Fibroblast of skin of left quadriceps (primary cell): ENCODE measurements at regions not wholly inside any gene's neighbourhood (a gene's known extent, or its start where the extent isn't known, plus 50 kb on each side); places are given as distances from the start of the nearest gene placed in this dataset.

Experiments used
- DNase-seq, 2 experiments: peaks; one replicate each; pipeline ENCODE4 v3.0.0-alpha.2; 2013; ENCODE audit warnings: low read depth in 2 of 2

DNA sequence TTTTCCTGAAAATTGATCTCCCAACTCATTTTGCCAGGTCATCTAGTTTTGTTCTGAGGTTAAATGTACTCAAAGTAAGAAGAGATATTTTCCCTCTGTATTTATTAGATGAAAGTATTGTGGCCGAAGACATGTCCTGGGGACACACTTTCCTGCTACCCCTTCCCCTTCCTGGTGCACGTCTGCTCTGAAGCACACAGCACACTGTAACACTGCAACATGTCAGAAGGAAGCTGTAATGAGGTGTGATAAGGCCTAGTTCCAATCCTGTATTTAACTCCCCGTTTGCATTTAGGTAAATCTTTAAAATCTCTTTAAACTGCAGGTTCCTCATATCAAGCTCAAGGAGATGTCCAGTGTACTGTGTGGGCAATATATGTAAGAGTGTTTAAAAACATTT, 99.4 kb downstream of the HDGFL1 start:
- no peak for DNase-seq

DNA sequence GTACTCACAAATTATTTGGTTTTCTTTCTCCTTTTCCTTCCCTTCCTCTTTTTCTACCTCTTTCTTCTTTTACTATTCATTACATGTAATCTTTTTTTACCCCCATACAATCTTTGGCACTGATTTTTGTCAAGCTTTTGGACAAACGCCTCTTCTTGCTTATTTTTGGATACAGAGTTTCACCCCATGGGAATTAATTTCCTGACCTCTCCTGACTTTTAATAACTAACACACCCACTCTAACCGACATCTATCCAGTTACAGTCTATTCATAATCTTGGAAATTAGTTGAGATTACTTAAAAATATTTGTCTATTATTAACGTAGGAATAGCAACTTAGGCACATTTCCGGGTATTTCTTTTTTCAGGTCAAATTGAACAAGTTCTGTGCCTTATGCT, 101.2 kb downstream of the HDGFL1 start:
- no peak for DNase-seq

DNA sequence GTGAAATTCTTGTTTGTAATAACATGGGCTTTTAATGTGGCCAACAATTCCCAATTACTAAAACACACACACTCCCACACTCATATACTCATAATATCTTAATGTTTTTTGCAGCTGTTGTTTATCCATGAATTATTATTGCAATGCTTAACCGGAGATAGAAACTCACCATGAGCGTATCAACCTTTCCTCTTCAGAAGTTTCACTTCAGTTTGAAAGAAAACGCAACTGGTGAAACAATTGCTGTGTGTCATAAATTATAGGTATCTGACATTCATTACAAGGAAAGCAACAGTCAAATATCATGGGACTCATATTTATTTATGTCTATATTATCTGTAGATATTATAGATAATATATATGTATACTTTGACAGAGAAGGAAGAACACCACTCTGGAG, 104.1 kb downstream of the HDGFL1 start:
- DNase-seq, result no peak

DNA sequence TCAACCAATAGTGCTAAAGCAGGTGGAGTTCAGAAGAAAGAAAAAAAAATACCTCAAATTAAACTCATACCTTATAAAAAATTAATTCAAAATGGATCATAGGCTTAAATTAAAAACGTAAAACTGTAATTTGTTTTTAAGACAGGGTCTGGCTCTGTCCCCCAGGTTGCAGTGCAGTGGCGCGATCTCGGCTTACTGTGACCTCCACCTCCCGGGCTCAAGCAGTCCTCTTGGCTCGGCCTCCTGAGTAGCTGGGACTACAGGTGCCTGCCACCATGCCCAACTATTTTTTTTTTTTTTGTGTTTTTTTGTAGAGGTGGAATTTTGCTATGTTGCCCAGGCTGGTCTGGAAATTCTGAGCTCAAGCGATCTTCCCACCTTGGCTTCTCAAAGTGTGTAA, 111.6 kb downstream of the HDGFL1 start:
- DNase-seq, result no peak

DNA sequence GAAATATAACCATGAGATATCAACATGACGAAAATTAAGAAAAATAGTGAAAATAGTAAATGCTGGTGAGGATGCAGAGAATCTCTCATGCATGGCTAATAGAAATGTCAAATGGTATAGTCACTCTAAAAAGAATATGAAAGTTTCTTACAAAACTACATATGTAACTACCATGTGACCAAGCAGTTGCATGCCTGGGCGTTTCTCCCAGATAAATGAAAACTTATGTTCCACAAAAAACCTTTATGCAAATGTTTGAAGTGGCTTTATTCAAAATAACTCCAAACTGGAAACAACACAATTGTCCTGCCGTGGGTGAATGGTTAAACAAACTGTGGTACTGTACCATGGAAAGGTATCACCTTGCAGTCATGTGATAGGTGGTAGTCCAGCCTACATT, 112.4 kb downstream of the HDGFL1 start:
- no peak for DNase-seq

DNA sequence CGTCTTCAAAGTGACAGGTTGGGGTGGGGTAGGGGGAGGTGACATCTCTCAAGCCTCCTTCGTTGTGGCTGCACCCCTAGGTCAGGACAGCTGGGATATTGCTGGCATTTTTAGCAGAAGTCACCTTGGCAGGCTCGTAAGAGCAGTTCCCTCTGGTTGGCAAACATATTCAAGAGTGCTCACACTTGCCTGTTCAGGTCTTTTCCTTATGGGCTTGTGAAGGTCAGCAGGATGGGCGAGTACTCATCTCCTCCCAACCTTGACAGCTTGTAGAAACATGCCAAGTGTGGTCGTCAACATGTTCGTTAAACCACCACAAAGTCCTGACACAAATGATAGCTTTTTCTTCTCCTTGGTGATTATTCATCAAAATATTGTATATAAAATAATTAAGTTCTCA, 113.6 kb downstream of the HDGFL1 start:
- no peak for DNase-seq

- DNase-seq, result no peak
Observed at GRCh38 chr6:22690446-22690845, 121.1 kb downstream of the HDGFL1 start.

DNA sequence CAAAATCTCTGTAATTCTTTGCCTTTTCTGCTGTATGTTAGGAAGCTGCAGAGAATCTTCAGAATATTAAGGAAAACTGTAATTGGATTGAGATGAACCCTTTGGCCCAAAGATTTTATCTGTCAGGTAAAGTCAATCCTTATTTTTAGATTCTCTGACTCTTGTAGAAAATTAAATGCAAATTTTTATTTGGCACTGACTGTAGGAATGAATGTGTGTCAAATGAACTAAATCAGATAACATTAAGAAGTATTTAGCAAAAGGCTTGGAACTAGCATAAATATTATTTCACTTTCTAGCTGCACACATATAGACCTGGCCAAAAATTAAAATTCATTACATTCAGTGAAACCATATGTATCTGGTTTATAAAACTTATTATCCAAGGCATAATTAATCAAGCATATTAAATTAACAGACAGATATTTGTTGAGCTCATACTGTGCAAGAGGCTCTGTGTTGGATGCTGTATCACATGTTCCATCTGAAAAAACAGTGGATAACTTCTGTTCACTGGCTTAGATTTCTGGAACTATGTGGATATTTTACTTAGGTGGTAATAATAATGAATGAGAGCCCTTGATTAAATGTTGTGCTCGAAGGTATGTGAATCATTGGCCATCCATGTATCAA, 124.8 kb downstream of the HDGFL1 start:
- DNase-seq, result no peak

- no peak for DNase-seq
Observed at GRCh38 chr6:22696481-22696880, 127.1 kb downstream of the HDGFL1 start.

- no peak for DNase-seq
Observed at GRCh38 chr6:22697306-22697705, 127.9 kb downstream of the HDGFL1 start.

GRCh38 chr6:22699151-22699550, 129.8 kb downstream of the HDGFL1 start:
- no peak for DNase-seq

- DNase-seq, result no peak
Observed at GRCh38 chr6:22706651-22707050, 137.3 kb downstream of the HDGFL1 start.

DNA sequence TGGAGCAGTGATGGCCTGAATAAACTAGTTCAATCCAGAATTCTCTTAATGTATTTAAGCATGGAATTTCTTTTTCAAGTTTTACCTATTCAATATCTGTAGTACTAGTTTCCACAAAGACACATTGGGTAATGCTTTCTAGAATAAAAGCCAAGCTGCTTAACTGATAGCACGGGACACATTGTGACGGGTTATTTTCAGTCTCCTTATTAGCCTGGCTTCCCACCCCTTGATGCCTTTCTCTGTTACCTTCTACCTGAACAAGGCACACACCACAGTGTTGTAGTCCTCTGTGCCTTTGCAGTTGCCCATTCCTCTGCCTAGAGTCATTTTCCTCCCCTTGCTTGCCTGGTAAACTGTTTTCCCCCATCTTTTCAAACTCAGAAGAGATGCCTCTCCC, 139.1 kb downstream of the HDGFL1 start:
- no peak for DNase-seq

GRCh38 chr6:22709803-22710202, 140.4 kb downstream of the HDGFL1 start:
- DNase-seq, result no peak

- no peak for DNase-seq
Observed at GRCh38 chr6:22716721-22717120, 147.4 kb downstream of the HDGFL1 start.

- no peak for DNase-seq
Observed at GRCh38 chr6:22717915-22718314, 148.5 kb downstream of the HDGFL1 start.

DNA sequence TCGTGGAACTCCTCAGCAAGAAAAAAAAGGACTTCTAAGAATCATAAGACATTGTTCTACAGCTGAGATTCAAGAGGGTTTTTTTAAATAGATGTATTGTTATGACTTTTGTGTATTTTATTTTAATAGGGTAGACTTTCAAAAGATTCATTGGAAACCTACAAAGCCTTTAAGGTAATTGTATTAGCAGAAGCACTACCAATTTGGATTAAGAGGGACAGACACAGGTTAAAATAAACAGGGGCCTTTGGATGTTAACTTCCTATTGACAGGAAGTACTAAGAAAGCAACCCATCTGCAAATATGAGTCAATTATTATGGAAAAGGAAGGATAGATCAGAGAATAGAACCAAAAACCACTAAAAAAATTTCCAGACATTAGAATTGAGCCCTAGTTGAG, 153.5 kb downstream of the HDGFL1 start:
- no peak for DNase-seq

DNA sequence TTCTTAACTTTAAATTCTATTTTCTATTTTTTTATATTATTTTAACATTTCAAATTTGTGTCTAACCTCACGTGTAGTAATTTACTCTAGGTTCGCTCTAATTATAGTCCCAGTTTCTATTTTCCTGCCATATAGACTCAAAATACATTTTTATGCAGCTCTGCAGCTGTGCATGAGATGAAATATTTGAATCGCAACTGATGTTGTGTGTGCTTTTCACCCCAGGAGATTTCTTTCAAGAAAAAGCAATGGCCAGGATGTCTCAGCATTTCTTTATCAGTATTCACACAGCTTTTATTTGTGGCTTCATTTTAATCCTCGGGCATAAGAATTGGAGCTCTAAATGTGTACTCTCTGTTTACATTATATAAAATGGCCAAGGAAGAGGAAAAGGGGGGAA, 157.6 kb downstream of the HDGFL1 start:
- no peak for DNase-seq

GRCh38 chr6:22727710-22728109, 158.3 kb downstream of the HDGFL1 start:
- DNase-seq, result no peak

DNA sequence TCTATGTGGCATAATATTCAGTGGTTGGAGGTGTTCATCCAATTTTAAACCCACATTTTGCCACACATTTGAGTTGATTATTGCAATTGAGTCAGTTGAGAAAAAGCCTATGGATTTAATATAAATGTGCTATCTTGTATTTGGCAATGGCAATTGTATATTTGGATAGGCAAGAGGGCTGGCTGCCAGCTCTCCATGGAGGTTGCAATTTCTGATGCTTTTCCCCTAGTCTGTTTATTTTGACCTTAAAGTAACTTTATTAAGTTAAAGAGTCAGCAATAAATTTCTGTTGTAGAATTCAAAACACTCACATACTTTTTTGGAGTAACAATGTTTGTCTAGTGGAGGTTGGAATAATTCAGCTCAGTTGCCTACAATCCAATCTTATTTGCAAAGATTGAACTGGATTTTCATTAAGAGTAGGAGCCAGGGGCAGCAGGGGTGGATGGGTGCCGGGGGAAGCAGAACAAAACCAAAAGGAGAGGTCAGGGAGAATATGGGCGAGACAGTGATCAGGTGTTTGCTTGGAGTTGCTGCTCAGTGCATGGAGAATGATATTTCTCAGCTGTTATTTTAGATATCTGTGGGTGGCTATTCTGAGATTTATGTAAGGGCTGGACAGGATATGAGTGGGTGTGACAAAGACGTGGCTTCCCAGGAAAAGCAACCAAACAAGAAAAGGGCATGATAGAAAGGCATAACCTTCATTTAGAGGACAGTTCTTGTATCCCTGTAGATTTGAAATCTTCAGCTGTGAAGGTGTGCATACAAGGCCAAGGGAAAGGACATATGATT, 163.0 kb downstream of the HDGFL1 start:
- no peak for DNase-seq

- no peak for DNase-seq
Observed at GRCh38 chr6:22736740-22737139, 167.4 kb downstream of the HDGFL1 start.

DNA sequence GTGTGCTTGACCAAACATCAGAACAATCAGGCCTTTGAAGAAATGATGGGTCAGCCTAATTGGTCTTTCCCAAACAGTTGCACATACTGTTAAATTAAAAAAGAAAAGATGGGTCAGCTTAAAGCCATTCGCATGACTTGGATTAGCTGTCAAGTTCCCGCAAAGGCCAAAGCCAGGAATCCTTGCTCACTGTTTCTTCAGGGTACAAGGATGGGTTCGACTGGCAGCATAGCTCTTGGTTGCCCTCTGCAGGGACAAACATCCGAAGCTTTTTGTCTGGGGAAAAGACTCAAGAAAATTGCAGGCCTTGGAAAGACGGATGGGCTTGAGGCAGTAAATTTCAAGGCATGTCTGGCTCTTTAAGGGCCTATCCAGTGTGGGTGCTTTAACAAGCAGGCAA, 168.0 kb downstream of the HDGFL1 start:
- DNase-seq, result peak in 1 of 2 experiments; percentile 30

GRCh38 chr6:22738194-22738593, 168.8 kb downstream of the HDGFL1 start:
- no peak for DNase-seq

GRCh38 chr6:22747571-22747970, 178.2 kb downstream of the HDGFL1 start:
- peak in 1 of 2 experiments; percentile 45 for DNase-seq
